RWPE2 (cell line): ENCODE measurements at regions not wholly inside any gene's neighbourhood (a gene's known extent, or its start where the extent isn't known, plus 50 kb on each side); places are given as distances from the start of the nearest gene placed in this dataset.

ENCODE experiments used
- ATAC-seq: fragments of 200-7000 bp; cut with Tn5 transposase; 3 replicates; pipeline ENCODE4 v1.9.1; 2021; ENCODE audit warnings: low read depth
- DNase-seq: peaks from one replicate; pipeline ENCODE4 v3.0.0-alpha.2; 2020; ENCODE audit warnings: low spot score
- H3K27ac ChIP-seq: fragments of 450-650 bp; 2 replicates; pipeline ENCODE4 v1.5.1; 2017; ENCODE audit warnings: mild to moderate bottlenecking; ENCODE audit not compliant: poor library complexity, severe bottlenecking
- H3K27me3 ChIP-seq: fragments of 250-450 bp; sonication (Bioruptor Pico); 2 replicates; pipeline ENCODE4 v1.5.1; 2021; ENCODE audit warnings: mild to moderate bottlenecking, moderate library complexity; ENCODE audit not compliant: insufficient read depth, poor library complexity, severe bottlenecking
- H3K36me3 ChIP-seq: fragments of 250-450 bp; sonication (Bioruptor Pico); 2 replicates; pipeline ENCODE4 v1.5.1; 2020; ENCODE audit warnings: low read depth, mild to moderate bottlenecking, moderate library complexity
- H3K4me1 ChIP-seq: fragments of 250-450 bp; sonication (Bioruptor Pico); 2 replicates; pipeline ENCODE4 v1.5.1; 2021; ENCODE audit warnings: mild to moderate bottlenecking, moderate library complexity; ENCODE audit not compliant: insufficient read depth, poor library complexity, severe bottlenecking
- H3K4me3 ChIP-seq: fragments of 250-450 bp; sonication (Bioruptor Pico); 2 replicates; pipeline ENCODE4 v1.5.1; 2021; ENCODE audit warnings: mild to moderate bottlenecking, moderate library complexity; ENCODE audit not compliant: severe bottlenecking
- H3K9me3 ChIP-seq: fragments of 250-450 bp; sonication (Bioruptor Pico); 2 replicates; pipeline ENCODE4 v1.5.1; 2021; ENCODE audit warnings: mild to moderate bottlenecking, moderate library complexity; ENCODE audit not compliant: severe bottlenecking
- TF ChIP-seq, protein P1 (sequence below): fragments of 450-650 bp; IDR thresholded peaks from one replicate; pipeline ENCODE4 v1.5.1; 2017; ENCODE audit warnings: mild to moderate bottlenecking, moderate library complexity; ENCODE audit not compliant: poor library complexity, severe bottlenecking

DNA sequence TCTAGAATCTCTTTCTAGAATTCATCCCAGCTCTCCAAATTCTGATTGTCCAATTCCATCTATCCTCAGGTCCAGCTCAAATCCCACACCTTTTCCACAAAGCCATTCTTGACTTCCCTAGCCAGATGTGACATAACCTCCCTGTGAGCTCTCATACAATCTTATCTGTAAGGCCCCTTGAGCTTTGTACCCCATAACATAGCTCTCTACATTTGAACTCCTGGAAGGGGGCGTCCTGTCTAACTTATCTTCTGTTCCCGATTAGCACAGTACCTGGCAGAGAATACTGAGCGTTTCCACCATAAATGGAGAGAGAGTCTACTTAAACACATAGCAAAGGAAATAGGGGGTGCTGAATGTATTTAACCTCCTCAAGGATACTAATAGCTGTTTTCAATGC, 251.6 kb upstream of the RGMB start:
- ATAC-seq, result no peak
- no peaks in the 10 kb centered on the region for H3K4me1 ChIP-seq
- no peaks in the 10 kb centered on the region for H3K27me3 ChIP-seq

DNA sequence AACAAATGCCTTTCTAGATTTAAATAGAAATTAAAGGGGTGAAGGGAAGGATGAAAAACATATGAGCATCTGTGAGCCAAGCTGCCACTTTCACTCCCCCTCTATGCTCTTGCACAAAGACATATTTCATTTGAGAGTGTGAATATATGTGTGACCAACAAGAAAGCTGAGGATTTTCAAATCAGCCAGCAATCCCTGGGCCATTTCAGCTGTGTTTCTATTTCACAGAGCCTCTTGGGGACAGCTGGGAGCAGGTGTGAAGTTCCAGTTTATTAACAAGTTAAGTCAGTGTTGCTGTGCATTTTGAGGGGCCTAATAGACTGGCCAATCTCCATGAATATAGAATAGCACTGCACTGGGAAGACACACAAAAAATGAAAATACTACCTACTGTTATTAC, 248.7 kb upstream of the RGMB start:
- TF ChIP-seq, protein P1, sequence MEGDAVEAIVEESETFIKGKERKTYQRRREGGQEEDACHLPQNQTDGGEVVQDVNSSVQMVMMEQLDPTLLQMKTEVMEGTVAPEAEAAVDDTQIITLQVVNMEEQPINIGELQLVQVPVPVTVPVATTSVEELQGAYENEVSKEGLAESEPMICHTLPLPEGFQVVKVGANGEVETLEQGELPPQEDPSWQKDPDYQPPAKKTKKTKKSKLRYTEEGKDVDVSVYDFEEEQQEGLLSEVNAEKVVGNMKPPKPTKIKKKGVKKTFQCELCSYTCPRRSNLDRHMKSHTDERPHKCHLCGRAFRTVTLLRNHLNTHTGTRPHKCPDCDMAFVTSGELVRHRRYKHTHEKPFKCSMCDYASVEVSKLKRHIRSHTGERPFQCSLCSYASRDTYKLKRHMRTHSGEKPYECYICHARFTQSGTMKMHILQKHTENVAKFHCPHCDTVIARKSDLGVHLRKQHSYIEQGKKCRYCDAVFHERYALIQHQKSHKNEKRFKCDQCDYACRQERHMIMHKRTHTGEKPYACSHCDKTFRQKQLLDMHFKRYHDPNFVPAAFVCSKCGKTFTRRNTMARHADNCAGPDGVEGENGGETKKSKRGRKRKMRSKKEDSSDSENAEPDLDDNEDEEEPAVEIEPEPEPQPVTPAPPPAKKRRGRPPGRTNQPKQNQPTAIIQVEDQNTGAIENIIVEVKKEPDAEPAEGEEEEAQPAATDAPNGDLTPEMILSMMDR, result no peak
- H3K4me3 ChIP-seq, result no peak overlapping the region
- no peak for DNase-seq
- ATAC-seq, result no peak
- no peak overlapping the region for H3K27ac ChIP-seq
- H3K27me3 ChIP-seq, result no peaks in the 10 kb centered on the region
- H3K4me1 ChIP-seq, result no peaks in the 10 kb centered on the region
- no peaks in the 10 kb centered on the region for H3K36me3 ChIP-seq
- no peaks in the 10 kb centered on the region for H3K9me3 ChIP-seq

More for the DNA sequence above, 251.6 kb upstream of the RGMB start:
- Histone ChIP-seq H3K9me3 (no peaks in the 10 kb centered on the region), H3K27ac (no peak overlapping the region), H3K4me3 (no peak overlapping the region), H3K36me3 (no peaks in the 10 kb centered on the region)
- no peak for DNase-seq
- TF ChIP-seq, protein P1, result no peak

- ATAC-seq (no peak), DNase-seq (no peak)
- no peaks in the 10 kb centered on the region for H3K36me3 ChIP-seq
- no peak overlapping the region for H3K4me3 ChIP-seq
- peaks cover 3% of the 10 kb centered on the region for H3K9me3 ChIP-seq
- H3K27me3 ChIP-seq, result no peaks in the 10 kb centered on the region
- TF ChIP-seq, protein P1, result no peak
- no peaks in the 10 kb centered on the region for H3K4me1 ChIP-seq
- H3K27ac ChIP-seq, result no peak overlapping the region
Measured at GRCh38 chr5:98527846-98528245, 245.6 kb upstream of the RGMB start.

DNA sequence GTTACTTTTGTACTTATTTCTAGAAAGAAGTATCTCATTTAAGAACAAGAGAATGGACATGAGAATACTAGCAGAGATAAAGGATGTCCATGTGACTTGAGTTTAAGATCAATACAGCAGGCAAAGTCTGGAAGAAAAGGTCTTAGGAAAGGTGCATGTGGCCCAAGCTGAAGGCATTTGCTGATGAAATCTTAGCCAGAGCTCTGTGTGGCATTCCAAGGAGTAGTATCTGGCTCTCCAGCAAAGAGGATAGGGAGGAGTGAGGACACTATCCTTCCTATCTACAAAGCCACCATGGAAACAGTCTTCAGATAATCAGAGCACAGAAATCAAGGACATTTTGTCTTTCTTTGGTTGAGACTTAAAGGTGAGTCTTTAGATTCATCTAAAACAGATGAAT, 244.1 kb upstream of the RGMB start:
- no peak for ATAC-seq
- no peak overlapping the region for H3K27ac ChIP-seq
- no peaks in the 10 kb centered on the region for H3K27me3 ChIP-seq
- DNase-seq, result no peak
- H3K4me3 ChIP-seq, result no peak overlapping the region
- H3K36me3 ChIP-seq, result no peaks in the 10 kb centered on the region
- H3K4me1 ChIP-seq, result no peaks in the 10 kb centered on the region
- H3K9me3 ChIP-seq, result peaks cover 3% of the 10 kb centered on the region
- TF ChIP-seq, protein P1, result no peak

DNA sequence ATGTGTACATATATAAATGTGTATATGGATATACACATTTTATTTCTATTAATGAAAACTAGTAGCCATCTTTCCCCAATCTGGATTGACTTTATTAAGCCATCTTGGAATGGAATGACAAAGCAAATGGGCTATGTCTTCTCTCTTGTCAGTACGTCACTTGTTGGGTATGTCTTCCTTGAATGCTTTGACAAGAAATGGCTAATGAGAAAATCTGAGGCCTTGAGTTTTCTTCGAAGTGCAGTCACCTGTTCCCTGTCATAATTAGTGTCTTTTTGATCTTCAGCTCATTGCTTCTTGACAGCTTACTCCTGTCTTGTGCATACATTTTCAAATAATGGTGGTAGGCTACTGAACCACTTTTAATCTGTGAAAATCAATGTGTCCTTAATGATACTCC, 243.2 kb upstream of the RGMB start:
- Histone ChIP-seq H3K4me1 (no peaks in the 10 kb centered on the region), H3K27ac (no peak overlapping the region), H3K4me3 (no peak overlapping the region), H3K9me3 (peaks cover 3% of the 10 kb centered on the region), H3K36me3 (no peaks in the 10 kb centered on the region), H3K27me3 (no peaks in the 10 kb centered on the region)
- ATAC-seq (no peak), DNase-seq (no peak)
- TF ChIP-seq, protein P1, result no peak
